GM12878 (cell line): ENCODE measurements at regions not wholly inside any gene's neighbourhood (a gene's known extent, or its start where the extent isn't known, plus 50 kb on each side); places are given as distances from the start of the nearest gene placed in this dataset.

Source experiments
- ATAC-seq: fragments of 200-7000 bp; cut with Tn5 transposase; 3 replicates; pipeline ENCODE4 v1.9.1; 2020; ENCODE audit warnings: mild to moderate bottlenecking, moderate library complexity
- BruUV-seq: library from RNA; stranded (reverse); fragments of 400-500 nt; replicated peaks from 2 replicates; lab custom pipeline; 2021; lab: Mats Ljungman, UMichigan
- CTCF ChIA-PET: fragments of 300-600 bp; sonication (Branson Sonifier 250); formaldehyde crosslinking; extraction: SDS; loops from one replicate; lab custom pipeline; 2021; ENCODE audit warnings: inconsistent platforms; lab: Yijun Ruan, JAX
- POLR2A ChIA-PET: fragments of 350-600 bp; formaldehyde crosslinking; extraction: SDS; loops from one replicate; lab custom pipeline; 2021; ENCODE audit warnings: inconsistent platforms; lab: Charles Lee
- RAD21 ChIA-PET: fragments of 300-600 bp; sonication (Branson Sonifier 250); formaldehyde crosslinking; loops from one replicate; lab custom pipeline; 2023; ENCODE audit warnings: antibody characterized with exemption; ENCODE audit not compliant: unreplicated experiment; lab: Charles Lee
- SMC1A ChIA-PET: fragments of 300-600 bp; sonication (Branson Sonifier 250); formaldehyde crosslinking; loops from one replicate; lab custom pipeline; 2023; ENCODE audit not compliant: unreplicated experiment, uncharacterized antibody; lab: Charles Lee
- DNase-seq: peaks from one replicate; pipeline ENCODE4 v3.0.0-alpha.2; 2011; ENCODE audit warnings: low read depth, low spot score
- FAIRE-seq: peaks from 3 replicates; lab custom pipeline; 2011; peaks lifted over from hg19 to GRCh38; lab: Jason Lieb, UNC
- H2AFZ ChIP-seq: 2 replicates; pipeline ENCODE4 v1.6.0; 2011; ENCODE audit warnings: low read depth, low read length, control low read depth; ENCODE audit not compliant: control insufficient read depth
- H3K27ac ChIP-seq: 2 replicates; pipeline ENCODE4 v1.5.1; 2011; ENCODE audit warnings: control low read depth; ENCODE audit not compliant: control insufficient read depth, insufficient read depth
- H3K27me3 ChIP-seq, 2 experiments: replicated peaks in 1 of 2; 2 replicates each; pipeline versions ENCODE4 v1.6.0 to v1.6.1; 2011; ENCODE audit warnings: low read length in 1 of 2; ENCODE audit not compliant: control insufficient read depth in 2 of 2, insufficient read depth in 2 of 2
- H3K36me3 ChIP-seq, 2 experiments: 2 replicates each; pipeline ENCODE4 v1.5.1; 2011; ENCODE audit warnings: low read length in 1 of 2; ENCODE audit not compliant: control insufficient read depth in 2 of 2, insufficient read depth in 2 of 2
- H3K4me1 ChIP-seq: 2 replicates; pipeline ENCODE4 v1.6.1; 2011; ENCODE audit warnings: mild to moderate bottlenecking, low read length, moderate library complexity, mixed read lengths; ENCODE audit not compliant: control insufficient read depth, insufficient read depth
- H3K4me2 ChIP-seq: 2 replicates; pipeline ENCODE4 v1.6.0; 2011; ENCODE audit warnings: control low read depth; ENCODE audit not compliant: control insufficient read depth, insufficient read depth
- H3K4me3 ChIP-seq: fragments of 200-600 bp; sonication (generic); 2 replicates; pipeline ENCODE4 v1.5.1; 2016
- H3K79me2 ChIP-seq: 2 replicates; pipeline ENCODE4 v1.6.0; 2011; ENCODE audit warnings: low read length; ENCODE audit not compliant: control insufficient read depth, insufficient read depth
- H3K9ac ChIP-seq: 2 replicates; pipeline ENCODE4 v1.8.0; 2011; ENCODE audit warnings: low read length, control low read depth, mixed read lengths; ENCODE audit not compliant: control insufficient read depth, insufficient read depth
- H3K9me3 ChIP-seq: replicated peaks from 3 replicates; pipeline ENCODE4 v1.5.1; 2011; ENCODE audit warnings: mild to moderate bottlenecking, low read length; ENCODE audit not compliant: control insufficient read depth, insufficient read depth
- H4K20me1 ChIP-seq: 2 replicates; pipeline ENCODE4 v1.6.0; 2011; ENCODE audit not compliant: control insufficient read depth, insufficient read depth
- ASH2L ChIP-seq: fragments of 300-600, 200-600 bp; sonication (generic); IDR thresholded peaks from 2 replicates; pipeline ENCODE4 v1.6.1; 2017; ENCODE audit warnings: low read depth, mild to moderate bottlenecking, borderline replicate concordance
- ATF7 ChIP-seq: fragments of 450-650 bp; IDR thresholded peaks from 2 replicates; pipeline ENCODE4 v1.6.1; 2016; ENCODE audit warnings: low read depth, mild to moderate bottlenecking
- BHLHE40 ChIP-seq, 2 experiments: fragments of 450-650 bp in 1 of 2; IDR thresholded peaks; 2 replicates each; pipeline ENCODE4 v1.6.1; 2011 to 2017; ENCODE audit warnings: low read depth in 2 of 2, borderline replicate concordance in 1 of 2, improper control_type of control experiment in 1 of 2, low read length in 1 of 2, mild to moderate bottlenecking in 1 of 2
- BRCA1 ChIP-seq: IDR thresholded peaks from 2 replicates; pipeline ENCODE4 v1.6.1; 2011; ENCODE audit warnings: low read depth, low read length, improper control_type of control experiment
- CEBPB ChIP-seq, 2 experiments: fragments of 150-350 bp in 1 of 2; IDR thresholded peaks; 2 replicates each; pipeline ENCODE4 v1.6.1; 2012 to 2014; ENCODE audit warnings: low read depth in 2 of 2, low read length in 2 of 2, borderline replicate concordance in 1 of 2, inconsistent platforms in 1 of 2
- HCFC1 ChIP-seq: fragments of 150-350 bp; IDR thresholded peaks from 2 replicates; pipeline ENCODE4 v1.6.1; 2014; ENCODE audit warnings: low read length
- IKZF2 ChIP-seq, 2 experiments: fragments of 450-650 bp; IDR thresholded peaks; 2 replicates each; pipeline ENCODE4 v1.6.1; 2017; ENCODE audit warnings: mild to moderate bottlenecking in 2 of 2, moderate library complexity in 2 of 2
- MLLT1 ChIP-seq: fragments of 450-650 bp; IDR thresholded peaks from 2 replicates; pipeline ENCODE4 v1.6.1; 2016; ENCODE audit warnings: mild to moderate bottlenecking
- MTA3 ChIP-seq: IDR thresholded peaks from 2 replicates; pipeline ENCODE4 v1.6.1; 2012; ENCODE audit warnings: low read length, inconsistent platforms, borderline replicate concordance
- NBN ChIP-seq: fragments of 450-650 bp; IDR thresholded peaks from 2 replicates; pipeline ENCODE4 v1.6.1; 2016
- NFYB ChIP-seq: IDR thresholded peaks from 2 replicates; pipeline ENCODE4 v1.6.1; 2011; ENCODE audit warnings: low read depth, mild to moderate bottlenecking, low read length, improper control_type of control experiment, moderate library complexity; ENCODE audit not compliant: insufficient read depth
- NKRF ChIP-seq: fragments of 450-650 bp; conservative IDR thresholded peaks from 2 replicates; pipeline ENCODE4 v1.6.1; 2017; ENCODE audit warnings: mild to moderate bottlenecking, moderate library complexity
- NR2F1 ChIP-seq: fragments of 450-650 bp; conservative IDR thresholded peaks from 2 replicates; pipeline ENCODE4 v1.6.1; 2017; ENCODE audit warnings: mild to moderate bottlenecking
- NRF1 ChIP-seq: conservative IDR thresholded peaks from 2 replicates; pipeline ENCODE4 v1.6.1; 2011; ENCODE audit warnings: mild to moderate bottlenecking, low read depth, low read length, improper control_type of control experiment
- PAX8 ChIP-seq: fragments of 450-650 bp; IDR thresholded peaks from 2 replicates; pipeline ENCODE4 v1.6.1; 2017; ENCODE audit warnings: mild to moderate bottlenecking, moderate library complexity
- POLR2AphosphoS5 ChIP-seq: IDR thresholded peaks from 2 replicates; pipeline ENCODE4 v1.6.1; 2011; ENCODE audit warnings: mild to moderate bottlenecking, low read length, inconsistent platforms
- STAT3 ChIP-seq: IDR thresholded peaks from 2 replicates; pipeline ENCODE4 v1.6.1; 2011; ENCODE audit warnings: low read depth, low read length, improper control_type of control experiment
- TCF3 ChIP-seq: IDR thresholded peaks from 2 replicates; pipeline ENCODE4 v1.6.1; 2012; ENCODE audit warnings: low read depth, mild to moderate bottlenecking, low read length, borderline replicate concordance; ENCODE audit not compliant: insufficient read depth
- ZNF207 ChIP-seq: fragments of 450-650 bp; IDR thresholded peaks from 2 replicates; pipeline ENCODE4 v1.6.1; 2014; ENCODE audit warnings: antibody characterized with exemption, mild to moderate bottlenecking, borderline replicate concordance
- ZNF384 ChIP-seq: IDR thresholded peaks from 2 replicates; pipeline ENCODE4 v1.6.1; 2012; ENCODE audit warnings: low read depth, mild to moderate bottlenecking, low read length, improper control_type of control experiment, borderline replicate concordance
- in situ Hi-C: fragments of 300-500 bp; cut with MboI; formaldehyde crosslinking; loops from 9 replicates; pipeline ENCODE4 v1.14.3; 2018; ENCODE audit warnings: mixed read lengths
- intact Hi-C: fragments of 100-400 bp; cut with micrococcal nuclease; formaldehyde crosslinking; loops from one replicate; pipeline ENCODE4 v1.14.2; 2022; ENCODE audit not compliant: unreplicated experiment
- TF ChIP-seq, protein P1 (sequence below): IDR thresholded peaks from 2 replicates; pipeline ENCODE4 v1.6.1; 2012; ENCODE audit warnings: low read length, inconsistent platforms

GRCh38 chr12:87120440-87120839 lies 864.2 kb upstream of the MGAT4C start (continued):
- TF ChIP-seq, protein P1, sequence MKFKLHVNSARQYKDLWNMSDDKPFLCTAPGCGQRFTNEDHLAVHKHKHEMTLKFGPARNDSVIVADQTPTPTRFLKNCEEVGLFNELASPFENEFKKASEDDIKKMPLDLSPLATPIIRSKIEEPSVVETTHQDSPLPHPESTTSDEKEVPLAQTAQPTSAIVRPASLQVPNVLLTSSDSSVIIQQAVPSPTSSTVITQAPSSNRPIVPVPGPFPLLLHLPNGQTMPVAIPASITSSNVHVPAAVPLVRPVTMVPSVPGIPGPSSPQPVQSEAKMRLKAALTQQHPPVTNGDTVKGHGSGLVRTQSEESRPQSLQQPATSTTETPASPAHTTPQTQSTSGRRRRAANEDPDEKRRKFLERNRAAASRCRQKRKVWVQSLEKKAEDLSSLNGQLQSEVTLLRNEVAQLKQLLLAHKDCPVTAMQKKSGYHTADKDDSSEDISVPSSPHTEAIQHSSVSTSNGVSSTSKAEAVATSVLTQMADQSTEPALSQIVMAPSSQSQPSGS: no peak
- TF ChIP-seq NRF1 (no peak), NKRF (no peak), ZNF384 (no peak), BRCA1 (no peak), PAX8 (no peak)
- TF ChIP-seq, all 136 proteins: peak for 0

- POLR2A ChIA-PET: no interaction called here
- H3K36me3 ChIP-seq: no peaks in the 10 kb centered on the region
- no peak overlapping the region for H2AFZ ChIP-seq
- no TSS peak for BruUV-seq
- no peak overlapping the region for H3K9ac ChIP-seq
- no peaks in the 10 kb centered on the region for H3K27me3 ChIP-seq
- in situ Hi-C loops: no loop called here
- no peak overlapping the region for H3K4me3 ChIP-seq
- no peaks in the 10 kb centered on the region for H3K79me2 ChIP-seq
- no peak overlapping the region for H3K27ac ChIP-seq
- H4K20me1 ChIP-seq: no peaks in the 10 kb centered on the region
- ATAC-seq (no peak), FAIRE-seq (no peak), DNase-seq (no peak)
- SMC1A ChIA-PET: no interaction called here
- intact Hi-C loops: no loop called here
- H3K4me1 ChIP-seq: no peaks in the 10 kb centered on the region
- no peak for TF ChIP-seq STAT3
- TF ChIP-seq HCFC1: no peak
- no peak for TF ChIP-seq CEBPB (IDR thresholded peaks at IDR 0.05; ENCODE audit: borderline replicate concordance in 1 of 2, low read depth in 2 of 2, low read length in 2 of 2)
- TF ChIP-seq MLLT1: no peak
- TF ChIP-seq ASH2L: no peak
- TF ChIP-seq NBN: no peak
- no peak for TF ChIP-seq IKZF2 (IDR thresholded peaks at IDR 0.05)
- no peak for TF ChIP-seq MTA3
- no peak for TF ChIP-seq TCF3
- TF ChIP-seq BHLHE40 (IDR thresholded peaks at IDR 0.05; ENCODE audit: borderline replicate concordance in 1 of 2, low read depth in 2 of 2, low read length in 1 of 2): no peak
- TF ChIP-seq ATF7: no peak
- TF ChIP-seq POLR2AphosphoS5: no peak
- TF ChIP-seq NR2F1: no peak
- TF ChIP-seq ZNF207: no peak
- TF ChIP-seq NFYB: no peak
- CTCF ChIA-PET: no interaction called here
- H3K4me2 ChIP-seq: no peak overlapping the region
- no peaks in the 10 kb centered on the region for H3K9me3 ChIP-seq
- RAD21 ChIA-PET: no interaction called here
Measured at GRCh38 chr12:87119713-87120112, 863.5 kb upstream of the MGAT4C start.
